Retinal pigment epithelial cell (primary cell): ENCODE measurements at regions not wholly inside any gene's neighbourhood (a gene's known extent, or its start where the extent isn't known, plus 50 kb on each side); places are given as distances from the start of the nearest gene placed in this dataset.
A peak's percentile ranks its signal among the peaks of the same experiment; 100 is the strongest.

Experiments
- DNase-seq: peaks from one replicate; pipeline ENCODE4 v3.0.0-alpha.2; 2010; ENCODE audit warnings: low read depth
- H3K4me3 ChIP-seq: 2 replicates; pipeline ENCODE4 v1.5.1; 2011; ENCODE audit warnings: mild to moderate bottlenecking, low read length, control low read depth, moderate library complexity
- CTCF ChIP-seq: conservative IDR thresholded peaks from 2 replicates; pipeline ENCODE4 v1.5.1; 2011; ENCODE audit warnings: low read depth, low read length, control low read depth, inconsistent platforms

DNA sequence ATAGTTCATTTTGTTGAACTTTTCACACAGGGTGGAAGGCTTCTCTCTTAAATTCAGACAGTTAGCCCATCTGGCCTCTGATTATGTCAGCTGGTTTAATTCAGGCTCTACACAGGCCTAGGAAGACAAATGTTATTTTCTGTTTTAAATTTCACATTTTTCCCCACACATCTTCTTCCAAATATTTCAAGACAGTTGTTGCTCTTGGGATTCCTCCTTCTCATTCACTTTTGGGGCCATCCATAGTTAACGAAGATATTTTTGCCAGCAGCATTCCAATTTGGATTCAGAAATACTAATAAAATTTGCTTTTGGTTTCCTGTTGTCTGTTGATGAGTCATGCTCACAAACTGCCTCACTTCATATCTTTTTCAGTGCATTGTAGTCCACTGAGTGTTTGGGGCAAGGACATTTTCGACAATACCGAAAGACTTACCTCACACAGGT, 475.4 kb downstream of the DMAC1 start:
- DNase-seq, result no peak
- TF ChIP-seq CTCF, result no peak
- no peak overlapping the region for H3K4me3 ChIP-seq

GRCh38 chr9:7320841-7321240, 478.7 kb downstream of the DMAC1 start:
- TF ChIP-seq CTCF, result no peak
- H3K4me3 ChIP-seq, result no peak overlapping the region
- no peak for DNase-seq

DNA sequence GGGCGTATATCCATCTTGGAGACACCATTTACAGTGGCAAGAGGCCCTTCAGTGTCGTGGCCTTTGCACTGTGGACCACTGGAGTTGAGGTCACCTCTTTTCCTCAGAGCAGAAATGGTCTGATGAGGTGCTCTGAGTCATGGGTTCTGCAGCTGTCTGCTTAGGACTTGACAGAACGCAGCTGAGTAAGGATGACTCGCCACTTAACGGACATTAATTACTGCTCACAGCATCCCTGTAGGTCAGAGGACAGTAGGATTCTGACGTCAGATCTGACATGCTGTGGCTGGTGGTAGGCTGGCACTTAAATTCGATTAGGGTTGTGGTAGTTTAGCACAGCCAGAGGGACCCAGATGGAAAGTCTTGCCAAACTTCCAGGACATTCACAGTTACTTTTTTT, 479.4 kb downstream of the DMAC1 start:
- no peak for TF ChIP-seq CTCF
- DNase-seq, result peak; percentile 81
- H3K4me3 ChIP-seq, result no peak overlapping the region

DNA sequence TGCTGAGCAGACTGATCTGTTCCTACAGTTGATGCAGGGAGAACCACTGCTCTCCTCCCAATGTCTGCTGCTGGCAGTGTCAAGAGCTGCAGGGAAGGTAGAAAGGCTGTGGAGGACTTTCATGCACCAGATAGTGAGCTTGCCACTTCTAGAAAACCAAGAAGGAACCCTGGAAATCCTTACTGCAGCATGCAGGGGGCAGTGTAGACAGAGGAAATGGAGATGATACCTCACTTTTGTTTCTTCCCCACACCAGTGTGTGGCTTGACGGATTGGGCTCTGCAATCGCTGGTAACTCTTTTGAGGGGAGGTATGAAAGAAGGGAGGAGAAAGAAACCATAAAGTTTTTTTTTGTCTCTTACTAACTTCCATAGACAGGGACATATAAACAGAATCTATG, 480.7 kb downstream of the DMAC1 start:
- DNase-seq, result no peak
- no peak overlapping the region for H3K4me3 ChIP-seq
- TF ChIP-seq CTCF, result no peak

GRCh38 chr9:7316967-7317366, 482.6 kb downstream of the DMAC1 start:
- no peak for TF ChIP-seq CTCF

GRCh38 chr9:7316166-7316795, 483.3 kb downstream of the DMAC1 start:
- no peak for TF ChIP-seq CTCF
- no peak overlapping the region for H3K4me3 ChIP-seq
- DNase-seq, result peak; percentile 15

More at GRCh38 chr9:7316967-7317366, 482.6 kb downstream of the DMAC1 start:
- no peak for DNase-seq
- H3K4me3 ChIP-seq, result no peak overlapping the region

- no peak for DNase-seq
- H3K4me3 ChIP-seq, result no peak overlapping the region
- no peak for TF ChIP-seq CTCF
Measured at GRCh38 chr9:7315746-7316145, 483.8 kb downstream of the DMAC1 start.
